ENCODE measurements at regions not wholly inside any gene's neighbourhood (a gene's known extent, or its start where the extent isn't known, plus 50 kb on each side); places are given as distances from the start of the nearest gene placed in this dataset.
"Not testable (repeated sequence)": the region's sequence is repeated elsewhere in the genome, so short reads cannot be mapped to it uniquely, and the experiment has no call there.

GRCh38 chr14:37650356-37651037 is 55.1 kb downstream of the TTC6 start:
- no peak for DNase-seq

GRCh38 chr14:37652042-37652441 is 56.6 kb downstream of the TTC6 start:
- DNase-seq: no peak

GRCh38 chr14:37655418-37655817 is 60.0 kb downstream of the TTC6 start:
- no peak for DNase-seq

GRCh38 chr14:37658156-37658555 is 62.7 kb downstream of the TTC6 start:
- no peak for DNase-seq

- DNase-seq: no peak
Observed at GRCh38 chr14:37663498-37663897, 68.1 kb downstream of the TTC6 start.

GRCh38 chr14:37665479-37665878 is 70.0 kb downstream of the TTC6 start:
- no peak for DNase-seq

- no peak for DNase-seq
Observed at GRCh38 chr14:37665951-37666350, 70.5 kb downstream of the TTC6 start.

GRCh38 chr14:37668646-37669045 is 73.2 kb downstream of the TTC6 start:
- DNase-seq: peak; percentile 21

- no peak for DNase-seq
Observed at GRCh38 chr14:37669242-37669641, 73.8 kb downstream of the TTC6 start.

GRCh38 chr14:37673439-37673838 is 78.0 kb downstream of the TTC6 start:
- no peak for DNase-seq

GRCh38 chr14:37678916-37679315 is 83.5 kb downstream of the TTC6 start:
- DNase-seq: no peak

- no peak for DNase-seq
Observed at GRCh38 chr14:37681486-37681885, 86.1 kb downstream of the TTC6 start.

GRCh38 chr14:37692680-37693079 is 97.3 kb downstream of the TTC6 start:
- not testable (repeated sequence) for DNase-seq

GRCh38 chr14:37693420-37693819 is 98.0 kb downstream of the TTC6 start:
- not testable (repeated sequence) for DNase-seq

- peak; percentile 39 for DNase-seq
Observed at GRCh38 chr14:37695866-37696265, 100.4 kb downstream of the TTC6 start.

GRCh38 chr14:37697489-37698121 is 102.2 kb downstream of the TTC6 start:
- peak; percentile 78 for DNase-seq

GRCh38 chr14:37698840-37699777 is 103.7 kb downstream of the TTC6 start:
- no peak for DNase-seq

GRCh38 chr14:37707716-37708115 is 112.3 kb downstream of the TTC6 start:
- DNase-seq: no peak

- DNase-seq: peak; percentile 50
Observed at GRCh38 chr14:37708481-37708880, 113.1 kb downstream of the TTC6 start.

- DNase-seq: peak; percentile 21
Observed at GRCh38 chr14:37709419-37710195, 114.2 kb downstream of the TTC6 start.

GRCh38 chr14:37711356-37711830 is 116.0 kb downstream of the TTC6 start:
- no peak for DNase-seq

GRCh38 chr14:37711831-37712475 is 116.5 kb downstream of the TTC6 start:
- DNase-seq: no peak

Measured in fibroblast of skin of right quadriceps (primary cell).